Esophagus squamous epithelium (tissue), 4 donors: ENCODE measurements at regions not wholly inside any gene's neighbourhood (a gene's known extent, or its start where the extent isn't known, plus 50 kb on each side); places are given as distances from the start of the nearest gene placed in this dataset.

ENCODE experiments used
- POLR2A ChIP-seq, 4 donors: fragments of 450-650 bp; IDR thresholded peaks; one replicate each; pipeline ENCODE4 v1.6.1; 2017; ENCODE audit warnings: antibody characterized with exemption in 4 of 4, mild to moderate bottlenecking in 4 of 4, moderate library complexity in 3 of 4
- TF ChIP-seq, protein P1 (sequence below), 6 experiments: fragments of 450-650 bp in 4 of 6; fragments of 200-600 bp in 2 of 6; sonication (generic) in 2 of 6; IDR thresholded peaks; one replicate each; pipeline ENCODE4 v1.5.1; 2016 to 2019; ENCODE audit warnings: antibody characterized with exemption in 6 of 6, mild to moderate bottlenecking in 4 of 6, moderate library complexity in 4 of 6

DNA sequence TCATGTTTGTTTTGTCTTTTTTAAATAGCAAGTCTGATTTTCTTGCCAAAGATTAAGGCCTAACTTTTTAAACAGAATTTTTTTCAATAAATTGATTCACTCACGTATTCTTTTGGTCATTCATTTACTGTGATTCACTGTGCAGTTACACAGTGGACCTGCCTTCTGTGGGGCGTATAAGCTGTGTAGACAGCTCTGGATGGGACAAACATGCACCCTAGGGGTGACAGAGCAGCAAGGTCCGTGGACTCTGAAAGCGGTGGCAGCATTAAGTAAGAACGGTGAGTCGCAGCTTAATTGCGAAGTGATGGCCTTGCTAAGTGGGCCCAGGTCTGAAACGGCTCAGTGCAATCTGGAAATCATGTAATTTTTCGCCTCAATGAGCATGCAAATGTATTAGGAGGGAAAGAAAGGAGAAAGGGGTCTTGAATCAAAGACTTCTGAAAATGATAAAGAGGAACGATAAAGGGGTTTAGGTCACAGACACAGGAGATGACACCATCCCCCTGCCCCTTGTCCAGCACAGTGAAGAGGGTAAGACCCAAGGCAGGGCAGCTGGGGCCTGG is 113.1 kb downstream of the SPATA19 start:
- TF ChIP-seq, protein P1, sequence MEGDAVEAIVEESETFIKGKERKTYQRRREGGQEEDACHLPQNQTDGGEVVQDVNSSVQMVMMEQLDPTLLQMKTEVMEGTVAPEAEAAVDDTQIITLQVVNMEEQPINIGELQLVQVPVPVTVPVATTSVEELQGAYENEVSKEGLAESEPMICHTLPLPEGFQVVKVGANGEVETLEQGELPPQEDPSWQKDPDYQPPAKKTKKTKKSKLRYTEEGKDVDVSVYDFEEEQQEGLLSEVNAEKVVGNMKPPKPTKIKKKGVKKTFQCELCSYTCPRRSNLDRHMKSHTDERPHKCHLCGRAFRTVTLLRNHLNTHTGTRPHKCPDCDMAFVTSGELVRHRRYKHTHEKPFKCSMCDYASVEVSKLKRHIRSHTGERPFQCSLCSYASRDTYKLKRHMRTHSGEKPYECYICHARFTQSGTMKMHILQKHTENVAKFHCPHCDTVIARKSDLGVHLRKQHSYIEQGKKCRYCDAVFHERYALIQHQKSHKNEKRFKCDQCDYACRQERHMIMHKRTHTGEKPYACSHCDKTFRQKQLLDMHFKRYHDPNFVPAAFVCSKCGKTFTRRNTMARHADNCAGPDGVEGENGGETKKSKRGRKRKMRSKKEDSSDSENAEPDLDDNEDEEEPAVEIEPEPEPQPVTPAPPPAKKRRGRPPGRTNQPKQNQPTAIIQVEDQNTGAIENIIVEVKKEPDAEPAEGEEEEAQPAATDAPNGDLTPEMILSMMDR (IDR thresholded peaks at IDR 0.05): no peak
- no peak for TF ChIP-seq POLR2A (IDR thresholded peaks at IDR 0.05)
